HG03521 (cell line): ENCODE measurements at regions not wholly inside any gene's neighbourhood (a gene's known extent, or its start where the extent isn't known, plus 50 kb on each side); places are given as distances from the start of the nearest gene placed in this dataset.

ENCODE experiments used
- ATAC-seq: cut with Tn5 transposase; IDR thresholded peaks from one replicate; pipeline ENCODE4 v1.9.1; 2021; ENCODE audit warnings: mild to moderate bottlenecking, moderate library complexity; ENCODE audit not compliant: unreplicated experiment

DNA sequence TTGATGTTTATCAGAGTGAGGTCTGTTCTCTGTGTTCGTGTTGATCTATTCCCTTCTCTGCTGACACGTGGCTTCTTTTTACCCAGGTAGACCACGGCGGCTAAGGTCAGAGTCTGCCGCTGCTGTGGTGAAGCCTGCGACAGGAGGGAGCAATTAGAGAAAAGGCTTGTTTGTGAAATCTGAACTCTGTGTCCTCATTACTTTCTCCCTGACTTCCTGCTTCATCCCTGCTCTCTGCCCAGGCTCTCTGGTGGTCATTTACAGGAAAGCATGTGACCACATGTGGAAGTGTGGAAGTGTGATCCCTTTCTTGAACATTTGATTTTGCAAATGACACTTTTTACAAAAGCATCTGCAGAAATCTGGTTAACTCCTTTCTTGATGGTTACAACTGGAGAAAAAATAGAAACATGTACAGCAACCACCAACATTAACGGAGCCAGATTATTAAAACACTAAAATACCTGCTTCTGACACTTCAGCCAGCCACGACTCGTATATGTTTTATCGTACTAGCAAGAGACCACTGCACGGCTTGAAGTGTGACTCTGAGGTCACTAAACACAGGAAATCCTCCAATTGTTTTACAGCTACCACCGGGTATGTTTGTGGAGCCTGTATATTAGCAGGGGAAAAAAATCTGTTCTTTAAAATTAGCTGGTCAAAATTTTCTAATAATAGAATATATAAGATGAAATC, 388.6 kb upstream of the TMPO start:
- ATAC-seq: no peak

DNA sequence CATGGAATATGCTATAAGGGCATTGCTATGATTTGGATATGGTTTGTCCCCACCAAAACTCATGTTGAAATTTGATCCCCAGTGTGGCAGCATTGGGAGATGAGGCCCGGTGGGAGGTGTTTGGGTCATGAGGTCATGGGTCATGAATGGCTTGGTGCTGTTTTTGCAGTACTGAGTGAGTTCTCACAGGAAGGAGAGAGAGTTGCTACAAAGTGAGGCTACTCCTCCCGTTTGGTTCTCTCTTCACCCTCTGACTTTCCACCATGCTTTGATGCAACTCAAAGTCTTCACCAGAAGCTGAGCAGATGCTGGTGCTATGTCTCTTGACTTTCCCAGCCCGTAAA, 388.1 kb upstream of the TMPO start:
- no peak for ATAC-seq

DNA sequence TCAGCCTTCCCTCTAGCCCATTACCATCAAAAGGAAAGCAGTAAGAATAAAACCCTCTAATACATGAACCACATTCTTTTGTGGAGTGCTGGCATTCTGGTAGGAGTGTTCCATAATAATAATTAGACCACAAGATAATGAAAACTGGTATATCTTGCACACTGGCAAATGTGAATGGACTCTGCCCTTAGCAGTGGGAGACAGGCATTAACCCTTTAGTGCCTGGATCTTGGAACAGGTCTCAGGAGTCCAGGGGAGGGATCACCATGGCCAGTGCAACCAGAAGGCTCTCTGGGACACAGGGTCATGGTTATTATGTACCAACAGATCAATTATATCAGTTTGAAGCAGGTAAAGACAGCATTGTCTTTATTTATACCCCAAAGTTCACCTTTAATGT, 387.5 kb upstream of the TMPO start:
- no peak for ATAC-seq

DNA sequence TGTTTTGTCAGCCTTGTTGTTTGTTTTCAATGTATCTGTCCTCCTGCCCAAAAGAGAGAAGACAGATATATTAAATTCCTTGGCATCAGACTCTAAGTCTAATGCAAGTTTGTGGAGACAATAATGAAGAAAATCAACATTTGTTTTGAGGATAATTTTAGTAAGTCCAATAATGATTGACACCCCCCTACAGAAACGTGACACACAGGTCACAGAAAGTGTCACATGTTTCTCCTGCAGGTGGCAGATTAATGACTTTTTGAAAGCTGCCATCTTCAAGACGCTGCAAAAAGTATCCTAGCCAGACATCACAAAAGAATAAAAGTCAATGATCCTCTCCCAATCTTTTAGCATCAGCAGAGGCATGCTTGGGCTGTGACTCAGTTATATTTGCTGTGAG, 378.8 kb upstream of the TMPO start:
- ATAC-seq: no peak

DNA sequence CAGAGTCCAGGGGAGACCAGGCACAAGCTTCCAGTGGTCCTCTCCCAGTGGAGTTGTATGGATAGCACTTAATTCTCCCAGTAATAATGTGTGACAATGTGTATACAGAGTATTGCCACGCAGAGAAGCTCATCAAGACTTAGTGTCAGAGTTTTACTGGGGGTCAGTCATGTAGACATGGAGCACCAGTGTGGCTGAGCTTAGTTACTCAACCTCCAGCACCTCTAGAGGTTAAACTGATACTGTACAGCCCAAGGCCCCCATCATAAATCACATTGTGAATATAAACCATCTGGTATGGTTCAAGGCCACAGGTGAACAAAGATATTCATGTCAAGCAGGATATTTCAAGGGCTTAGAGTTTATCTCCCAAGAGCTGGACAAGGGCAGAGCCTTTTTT, 378.1 kb upstream of the TMPO start:
- ATAC-seq: no peak

DNA sequence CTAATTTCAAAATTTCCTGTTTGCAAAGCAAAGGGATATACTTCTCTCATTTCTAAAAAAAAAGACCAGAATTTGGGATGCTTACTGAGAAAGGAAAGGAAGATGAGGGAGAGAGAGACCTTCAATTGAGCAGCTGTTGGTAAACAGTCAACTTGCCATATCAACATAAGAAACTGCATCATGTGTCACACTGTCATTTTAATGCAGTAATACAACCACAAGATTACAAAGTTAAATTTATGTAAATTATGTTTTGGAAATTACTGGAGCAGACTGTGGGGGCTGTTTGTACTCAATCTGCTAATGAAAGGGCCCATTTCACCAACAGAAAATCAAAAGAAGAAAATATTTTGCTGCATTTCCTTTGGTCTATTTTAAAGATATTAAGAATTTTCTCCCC, 370.4 kb upstream of the TMPO start:
- no peak for ATAC-seq

DNA sequence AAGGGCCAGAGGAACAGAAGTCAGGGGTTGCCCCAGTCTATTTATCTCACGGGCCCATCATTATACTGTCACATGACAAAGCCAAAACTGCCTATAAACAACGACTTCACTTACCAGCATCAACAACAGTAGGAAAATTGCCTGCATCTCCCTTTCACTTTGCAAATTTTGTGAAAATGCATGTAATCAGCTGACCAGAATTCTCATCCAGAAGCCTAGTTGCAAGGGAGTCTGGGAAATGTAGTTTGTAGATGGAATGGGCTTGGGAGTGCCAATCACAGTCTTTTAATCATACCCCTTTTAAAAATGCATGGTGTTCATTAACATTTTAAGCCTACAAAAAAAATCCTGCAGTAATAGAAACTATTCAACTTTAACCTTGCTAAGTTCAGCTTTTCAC, 369.3 kb upstream of the TMPO start:
- ATAC-seq: no peak

DNA sequence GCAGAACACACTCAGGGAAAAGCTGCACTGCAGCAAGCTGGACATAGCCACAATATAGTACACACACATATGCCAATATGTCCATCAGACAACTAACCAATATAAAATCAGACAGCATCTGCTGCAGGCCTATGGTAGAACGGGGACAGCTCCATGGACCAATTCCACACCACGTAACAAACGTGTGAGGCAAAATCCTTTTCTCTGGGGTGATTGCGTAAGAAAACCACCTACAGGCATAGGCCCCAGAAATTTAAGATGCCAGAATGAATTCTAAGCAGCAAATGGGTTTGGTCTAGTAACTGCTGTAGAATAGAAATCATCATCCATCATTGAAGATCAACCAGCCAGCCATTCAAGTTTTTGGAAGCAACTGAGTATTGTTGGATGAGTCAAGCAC, 368.9 kb upstream of the TMPO start:
- ATAC-seq: no peak

DNA sequence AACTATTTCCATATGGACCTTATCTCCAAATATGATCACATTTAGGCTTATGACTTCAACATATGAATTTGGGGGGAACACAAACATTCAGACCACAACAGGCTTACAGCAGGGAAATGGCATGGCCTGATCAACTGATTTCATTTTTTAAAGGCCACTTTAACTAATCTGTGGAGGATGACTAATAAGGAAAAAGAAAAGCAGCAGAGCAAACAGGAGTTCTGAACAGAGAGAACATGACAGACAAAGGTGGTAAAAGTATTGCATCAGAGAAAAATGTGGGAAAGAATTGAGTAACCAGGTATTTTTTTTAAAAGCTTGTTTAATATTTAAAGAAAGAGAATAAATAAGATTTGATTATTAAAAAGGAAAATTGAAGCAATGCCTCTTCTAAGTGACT, 366.1 kb upstream of the TMPO start:
- no peak for ATAC-seq

DNA sequence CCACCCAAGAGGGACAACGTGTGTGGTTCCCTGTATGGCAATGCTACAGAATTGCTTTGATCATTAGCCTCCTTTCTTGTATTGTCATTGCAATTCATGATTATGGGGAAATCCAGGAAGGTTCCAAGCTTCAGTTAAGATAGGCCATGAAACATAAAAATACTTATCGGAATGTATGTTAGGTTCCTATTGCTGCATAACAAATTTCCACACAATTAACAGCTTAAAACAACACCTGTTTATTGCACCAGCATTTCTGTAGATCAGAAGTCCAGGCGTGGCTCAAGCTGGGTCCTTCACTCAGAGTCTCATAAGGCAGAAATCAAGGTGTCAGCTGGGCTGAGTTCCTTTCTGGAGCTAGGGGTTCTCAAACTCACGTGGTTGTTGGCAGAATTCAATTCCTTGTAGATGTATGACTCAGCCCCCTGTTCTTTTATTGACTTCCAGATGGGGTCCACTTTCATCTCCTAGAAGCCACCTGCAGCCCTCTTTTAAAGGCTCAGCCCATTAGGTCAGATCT, 365.6 kb upstream of the TMPO start:
- ATAC-seq: no peak

DNA sequence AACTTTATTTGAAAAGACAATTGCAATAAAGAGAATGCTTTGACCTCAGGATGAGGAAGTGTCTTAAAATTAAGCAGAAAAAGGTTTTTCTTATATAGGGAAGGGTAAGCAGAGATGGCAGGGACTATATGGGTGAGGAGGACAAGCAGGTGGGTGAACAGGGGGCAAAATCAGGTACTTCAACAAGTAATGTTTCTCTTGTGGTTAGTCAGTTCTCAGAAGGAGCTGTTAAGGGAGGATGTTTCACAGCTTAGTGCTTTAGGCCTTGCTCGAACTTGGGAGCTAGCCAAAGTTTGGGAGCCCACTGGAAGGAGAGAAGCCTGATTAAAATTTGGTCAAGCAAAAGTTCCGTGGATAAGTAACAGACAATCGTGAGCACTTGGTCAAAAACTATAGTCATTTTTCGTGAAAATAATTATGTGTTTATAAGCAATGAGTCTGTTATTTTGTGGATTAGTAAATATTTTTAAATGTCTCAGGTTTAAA, 364.2 kb upstream of the TMPO start:
- ATAC-seq: no peak

DNA sequence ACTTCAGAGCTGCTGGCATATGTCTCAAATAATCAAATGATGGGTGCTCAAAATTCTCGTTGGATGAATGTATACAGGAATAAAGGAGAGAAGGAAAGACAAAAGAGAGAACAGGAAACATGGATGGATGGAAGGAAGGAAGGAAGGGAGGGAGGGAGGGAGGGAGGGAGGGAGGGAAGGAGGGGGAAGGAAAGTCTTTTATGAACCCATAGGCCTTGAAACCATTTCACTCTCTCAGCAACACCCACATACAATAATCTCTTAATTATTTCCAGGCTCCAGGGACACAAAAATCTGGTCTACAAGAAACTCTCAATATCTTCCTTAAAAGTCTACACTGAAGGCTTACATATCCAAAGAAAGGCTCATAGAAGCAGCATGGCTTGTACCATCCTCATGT, 363.4 kb upstream of the TMPO start:
- ATAC-seq: no peak

DNA sequence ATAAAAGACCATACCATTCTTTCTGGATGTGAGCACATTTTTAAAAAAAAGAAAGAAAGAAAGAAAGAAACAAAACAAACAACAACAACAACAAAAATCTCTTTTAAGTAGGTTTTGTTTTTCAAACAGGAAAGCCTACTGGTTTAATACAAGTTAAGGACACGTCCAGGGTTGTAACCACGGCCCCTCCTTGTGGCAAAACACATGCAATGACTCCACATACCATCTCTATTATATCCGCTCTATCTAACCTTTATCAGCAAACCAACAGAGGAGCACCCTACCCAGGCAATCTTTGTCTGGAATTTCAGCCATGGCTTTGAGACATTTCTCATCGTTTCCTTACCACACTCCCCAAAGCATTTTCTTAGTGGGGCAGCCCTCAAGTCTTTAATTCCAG, 360.5 kb upstream of the TMPO start:
- no peak for ATAC-seq

DNA sequence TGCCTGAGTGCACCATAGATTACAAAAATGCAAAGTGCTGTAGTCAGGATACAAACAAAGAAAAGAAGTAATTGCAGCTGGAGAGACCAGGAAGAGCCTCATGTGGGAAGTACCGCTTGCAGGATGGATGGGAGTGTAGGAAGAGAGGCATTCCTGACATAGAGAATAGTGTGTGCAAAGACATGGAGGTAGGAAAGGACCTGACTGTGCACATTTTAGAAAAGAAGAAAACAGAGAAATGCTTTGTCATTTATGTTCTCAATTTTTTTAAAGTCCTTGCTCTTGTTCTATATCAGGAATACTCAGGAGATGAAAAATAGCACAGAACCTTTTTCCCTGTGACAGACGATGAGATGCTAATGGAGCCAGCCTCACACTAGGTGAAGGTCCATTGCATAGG, 358.7 kb upstream of the TMPO start:
- no peak for ATAC-seq

DNA sequence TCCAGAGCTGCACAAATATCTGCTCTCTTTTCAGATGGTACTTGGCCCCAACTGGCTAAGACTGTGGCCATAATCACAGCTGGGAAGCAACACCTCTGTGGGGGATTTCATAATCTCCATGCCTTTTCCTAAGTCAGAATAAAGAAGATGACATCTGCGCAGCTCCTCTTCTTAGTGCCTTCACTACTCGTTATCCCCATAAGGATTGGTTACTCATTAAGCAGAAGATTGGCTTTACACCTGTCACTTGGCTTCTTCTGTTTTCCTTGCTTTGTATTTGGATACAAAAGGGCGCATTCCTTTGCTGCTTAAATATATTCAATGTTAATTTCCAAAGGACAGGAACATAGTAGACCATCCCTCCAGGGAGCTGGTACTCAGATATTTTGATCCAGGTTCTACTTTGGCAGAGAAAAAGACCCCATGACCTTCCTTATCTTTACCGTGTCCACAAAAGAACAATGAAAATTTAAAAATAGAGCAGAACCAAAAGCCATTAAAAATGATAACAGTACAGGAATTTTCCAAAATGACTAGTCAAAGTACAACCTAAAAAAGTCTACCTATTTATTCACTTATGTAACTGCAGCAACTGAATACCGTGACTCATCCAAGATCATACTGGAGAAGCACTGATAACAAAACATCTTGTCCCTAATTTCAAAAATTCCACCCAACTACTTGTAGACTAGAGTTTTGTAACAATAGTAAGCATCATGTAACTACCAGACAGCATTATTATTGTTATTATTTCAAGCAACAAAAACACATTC, 352.3 kb upstream of the TMPO start:
- ATAC-seq: no peak

DNA sequence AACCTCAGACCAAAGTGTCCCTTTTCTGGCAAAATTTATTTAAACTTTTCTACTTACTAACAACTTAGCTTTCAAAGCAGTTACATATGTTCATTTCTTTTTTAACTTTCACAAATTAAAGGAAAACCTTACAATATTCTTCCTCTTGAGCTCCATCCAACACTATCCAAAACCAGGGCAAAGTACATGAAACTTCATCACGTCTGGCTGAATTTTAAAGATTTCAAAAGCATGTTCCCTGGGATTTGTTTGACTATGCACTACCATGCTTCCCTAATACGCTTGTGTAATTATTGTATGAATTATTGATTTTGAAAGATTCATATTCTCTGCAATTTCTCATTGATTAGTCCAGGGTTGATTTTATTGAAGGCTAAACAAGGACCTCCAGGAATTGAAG, 343.1 kb upstream of the TMPO start:
- ATAC-seq: no peak

DNA sequence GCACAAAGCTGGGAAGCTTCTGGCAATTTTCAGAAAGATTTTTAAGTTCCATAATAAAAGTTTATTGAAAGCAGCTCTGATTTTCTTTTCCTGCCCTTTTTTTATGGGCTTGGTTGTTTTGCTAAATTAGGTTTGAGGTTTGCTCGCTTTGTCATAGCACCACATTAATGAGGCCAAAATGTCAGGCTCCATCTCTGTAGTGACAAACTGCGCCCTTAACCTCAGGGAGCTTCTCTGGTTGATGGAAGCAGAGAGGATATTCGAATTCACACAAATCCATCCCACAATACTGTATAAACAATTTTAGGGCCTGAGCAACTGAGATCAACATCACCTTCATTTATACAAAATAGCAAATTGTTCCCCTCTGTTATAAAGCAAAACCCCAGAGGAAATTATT, 342.6 kb upstream of the TMPO start:
- ATAC-seq: no peak

DNA sequence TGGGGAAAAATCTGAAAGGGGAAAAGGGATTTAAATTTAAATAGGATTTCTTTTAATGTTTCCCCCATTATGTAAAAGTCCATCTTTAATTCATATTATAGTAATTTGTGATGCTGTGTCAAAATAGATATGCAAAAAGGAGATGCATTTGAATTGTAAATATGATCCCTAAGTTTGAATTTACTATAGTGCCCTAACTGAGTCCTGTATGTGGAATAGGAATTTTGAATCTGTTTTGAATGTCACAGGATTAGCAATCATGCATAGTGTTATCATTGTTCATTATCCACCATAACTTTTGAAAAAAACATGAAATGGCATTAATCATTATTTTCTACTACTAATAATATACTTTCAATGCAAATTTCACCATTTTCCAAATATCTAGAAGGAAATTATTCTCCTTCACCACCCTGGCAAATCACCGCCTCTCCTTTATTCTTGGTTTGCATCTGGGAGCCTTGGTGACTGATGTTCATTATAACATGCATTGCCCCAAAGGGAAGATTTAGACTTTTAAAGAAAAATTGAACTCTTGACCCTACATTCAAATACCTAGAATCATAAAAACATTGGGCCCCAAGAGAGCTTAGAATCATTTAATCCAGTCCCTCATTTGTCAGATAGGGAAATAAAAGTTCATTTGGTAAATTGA, 341.5 kb upstream of the TMPO start:
- ATAC-seq: no peak

DNA sequence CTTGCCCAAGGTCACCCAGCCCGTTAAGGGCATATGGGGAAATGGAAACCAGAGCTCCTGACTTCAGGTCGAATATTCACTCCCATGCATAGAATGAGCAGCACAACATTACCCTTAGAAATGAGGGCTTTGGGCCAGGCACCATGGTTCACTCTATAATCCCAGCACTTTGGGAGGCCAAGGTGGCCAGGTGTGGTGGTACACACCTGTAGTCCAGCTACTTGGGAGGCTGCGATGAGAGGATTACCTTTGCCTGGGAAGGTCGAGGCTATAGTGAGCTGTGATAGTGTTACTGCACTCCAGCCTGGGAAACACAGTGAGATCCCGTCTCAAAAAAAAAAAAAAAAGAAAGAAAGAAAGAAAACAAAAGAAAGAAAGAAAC, 341.0 kb upstream of the TMPO start:
- no peak for ATAC-seq

DNA sequence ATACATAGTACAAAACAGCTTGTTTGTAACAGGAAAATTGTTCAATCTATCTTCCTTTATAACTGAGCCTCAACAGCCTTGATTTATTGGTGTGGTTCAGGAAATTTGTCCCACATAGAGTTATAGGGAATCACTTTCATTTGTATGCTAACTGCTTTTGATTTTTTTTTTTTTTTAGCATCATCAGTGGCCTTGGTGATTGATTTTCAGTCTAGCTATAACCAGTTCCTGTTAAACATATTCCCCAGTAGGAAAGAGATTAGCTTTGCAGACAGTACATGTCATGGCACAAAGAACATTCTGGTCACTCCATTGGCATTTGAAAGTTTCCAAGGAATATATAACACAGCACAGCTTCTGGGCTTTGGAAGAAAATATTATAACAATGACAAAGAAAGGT, 337.3 kb upstream of the TMPO start:
- no peak for ATAC-seq

DNA sequence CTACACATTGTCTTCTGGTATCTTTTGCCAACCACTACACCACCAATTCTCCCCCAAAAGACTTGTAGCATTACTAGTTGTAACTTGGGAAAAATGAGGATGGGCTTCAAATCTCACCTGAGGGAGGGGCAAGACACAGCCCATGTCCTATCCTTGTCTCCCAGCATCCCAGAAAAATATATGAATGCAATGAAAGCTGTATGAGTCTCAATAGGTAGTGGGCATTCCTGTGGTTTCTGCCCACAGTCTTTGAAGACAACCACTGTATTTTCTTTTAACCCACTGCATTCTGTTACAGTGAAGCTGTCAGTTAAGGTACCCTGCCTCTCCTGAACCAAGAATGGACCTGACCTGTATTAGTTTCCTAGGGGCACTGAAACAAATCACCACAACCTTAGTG, 336.2 kb upstream of the TMPO start:
- ATAC-seq: no peak

DNA sequence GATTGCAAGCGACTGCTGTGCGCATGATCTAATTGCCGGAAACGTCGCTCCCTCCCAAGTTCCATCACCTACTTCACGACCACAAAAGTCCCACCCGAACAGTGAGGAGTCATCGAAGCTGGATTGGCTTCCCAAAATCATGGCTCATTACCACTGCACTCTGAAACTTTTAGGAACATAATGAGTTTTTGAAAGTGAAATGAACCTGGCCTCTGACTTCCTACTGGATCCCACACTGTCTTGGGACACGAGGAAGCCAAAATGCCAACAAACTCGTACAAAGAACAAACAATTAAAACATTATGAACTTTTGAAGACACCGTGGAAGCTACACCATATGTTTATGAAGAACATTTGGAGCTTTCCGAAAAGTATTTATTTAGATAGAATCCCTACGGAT, 334.8 kb upstream of the TMPO start:
- ATAC-seq: no peak
